Thyroid gland (tissue), 4 donors: ENCODE measurements at regions not wholly inside any gene's neighbourhood (a gene's known extent, or its start where the extent isn't known, plus 50 kb on each side); places are given as distances from the start of the nearest gene placed in this dataset.

Experiments
- POLR2A ChIP-seq, 2 donors: fragments of 450-650 bp; IDR thresholded peaks; one replicate each; pipeline ENCODE4 v1.6.1; 2017; ENCODE audit warnings: antibody characterized with exemption in 2 of 2, mild to moderate bottlenecking in 2 of 2, moderate library complexity in 1 of 2
- TF ChIP-seq, protein P1 (sequence below), 6 experiments: fragments of 200-600 bp in 3 of 6; fragments of 450-650 bp in 3 of 6; sonication (generic) in 3 of 6; IDR thresholded peaks; one replicate each; pipeline ENCODE4 v1.5.1; 2016 to 2019; ENCODE audit warnings: antibody characterized with exemption in 6 of 6, mild to moderate bottlenecking in 2 of 6, inconsistent platforms in 1 of 6, moderate library complexity in 1 of 6

DNA sequence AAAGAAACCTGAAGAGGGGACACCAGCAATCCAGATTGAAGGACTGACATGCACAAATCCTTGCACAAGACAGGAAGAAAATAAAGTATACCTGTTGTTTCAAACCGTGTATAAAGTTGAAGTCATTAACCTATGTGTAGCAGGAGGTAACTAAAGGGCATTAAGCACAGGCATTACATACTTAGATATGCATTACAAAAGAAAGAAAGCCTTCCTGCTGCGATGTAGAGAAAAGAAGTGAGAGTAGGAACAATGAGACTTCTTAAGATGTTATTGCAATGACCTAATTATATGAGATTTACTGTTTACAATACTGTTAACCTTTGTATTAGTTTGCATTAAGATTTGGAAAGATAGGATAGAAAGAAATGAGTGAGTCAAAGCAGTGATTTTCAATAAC, 308.9 kb upstream of the PTPRD start:
- TF ChIP-seq, protein P1, sequence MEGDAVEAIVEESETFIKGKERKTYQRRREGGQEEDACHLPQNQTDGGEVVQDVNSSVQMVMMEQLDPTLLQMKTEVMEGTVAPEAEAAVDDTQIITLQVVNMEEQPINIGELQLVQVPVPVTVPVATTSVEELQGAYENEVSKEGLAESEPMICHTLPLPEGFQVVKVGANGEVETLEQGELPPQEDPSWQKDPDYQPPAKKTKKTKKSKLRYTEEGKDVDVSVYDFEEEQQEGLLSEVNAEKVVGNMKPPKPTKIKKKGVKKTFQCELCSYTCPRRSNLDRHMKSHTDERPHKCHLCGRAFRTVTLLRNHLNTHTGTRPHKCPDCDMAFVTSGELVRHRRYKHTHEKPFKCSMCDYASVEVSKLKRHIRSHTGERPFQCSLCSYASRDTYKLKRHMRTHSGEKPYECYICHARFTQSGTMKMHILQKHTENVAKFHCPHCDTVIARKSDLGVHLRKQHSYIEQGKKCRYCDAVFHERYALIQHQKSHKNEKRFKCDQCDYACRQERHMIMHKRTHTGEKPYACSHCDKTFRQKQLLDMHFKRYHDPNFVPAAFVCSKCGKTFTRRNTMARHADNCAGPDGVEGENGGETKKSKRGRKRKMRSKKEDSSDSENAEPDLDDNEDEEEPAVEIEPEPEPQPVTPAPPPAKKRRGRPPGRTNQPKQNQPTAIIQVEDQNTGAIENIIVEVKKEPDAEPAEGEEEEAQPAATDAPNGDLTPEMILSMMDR (IDR thresholded peaks at IDR 0.05), result no peak
- TF ChIP-seq POLR2A (IDR thresholded peaks at IDR 0.05), result no peak
